B cell (primary cell): ENCODE measurements at regions not wholly inside any gene's neighbourhood (a gene's known extent, or its start where the extent isn't known, plus 50 kb on each side); places are given as distances from the start of the nearest gene placed in this dataset.

Experiments used
- ATAC-seq: fragments of 200-7000 bp; cut with Tn5 transposase; one replicate; pipeline ENCODE4 v1.10.0; 2021; ENCODE audit warnings: low read depth, mild to moderate bottlenecking, moderate number of reproducible peaks, moderate library complexity
- CTCF ChIA-PET: fragments of 350-600 bp; sonication (Branson Sonifier 250); formaldehyde crosslinking; loops from one replicate; lab custom pipeline; 2021; ENCODE audit warnings: antibody characterized with exemption, inconsistent platforms; lab: Charles Lee
- POLR2A ChIA-PET: fragments of 350-600 bp; sonication (Branson Sonifier 250); formaldehyde crosslinking; loops from one replicate; lab custom pipeline; 2021; ENCODE audit warnings: antibody characterized with exemption; lab: Charles Lee
- DNase-seq: peaks from one replicate; pipeline ENCODE4 v3.0.0; 2013
- H2AFZ ChIP-seq: 2 replicates; pipeline ENCODE4 v1.6.1; 2012; ENCODE audit warnings: mild to moderate bottlenecking, low read depth, low read length; ENCODE audit not compliant: insufficient read depth, poor library complexity, severe bottlenecking
- H3K27ac ChIP-seq, 2 donors: 1 replicate in 1 of 2; 2 replicates in 1 of 2; pipeline ENCODE4 v1.5.1; 2012 to 2013; ENCODE audit warnings: low read length in 2 of 2, mild to moderate bottlenecking in 2 of 2, moderate library complexity in 1 of 2
- H3K27me3 ChIP-seq, 4 experiments: fragments of 200-600 bp in 1 of 4; sonication (generic) in 1 of 4; replicated peaks in 1 of 4; 1 replicate in 2 of 4; 2 replicates in 2 of 4; pipeline versions ENCODE4 v1.6.1 to v1.7.0; 2013 to 2016; ENCODE audit warnings: low read length in 3 of 4, mild to moderate bottlenecking in 2 of 4, mixed read lengths in 1 of 4, moderate library complexity in 1 of 4; ENCODE audit not compliant: insufficient read depth in 4 of 4, control insufficient read depth in 3 of 4; ENCODE audit errors: control extremely low read depth in 1 of 4
- H3K36me3 ChIP-seq, 2 experiments: replicated peaks in 1 of 2; 1 replicate in 1 of 2; 2 replicates in 1 of 2; pipeline versions ENCODE4 v1.6.1 to v1.7.1; 2013; ENCODE audit warnings: low read length in 1 of 2; ENCODE audit not compliant: insufficient read depth in 2 of 2, control insufficient read depth in 1 of 2; ENCODE audit errors: control extremely low read depth in 1 of 2, extremely low read depth in 1 of 2
- H3K4me1 ChIP-seq, 2 donors: fragments of 200-600 bp in 1 of 2; sonication (generic) in 1 of 2; 1 replicate in 1 of 2; 2 replicates in 1 of 2; pipeline versions ENCODE4 v1.5.1 to v1.6.1; 2013 to 2017; ENCODE audit warnings: low read length in 2 of 2; ENCODE audit not compliant: control insufficient read depth in 2 of 2, insufficient read depth in 2 of 2
- H3K4me2 ChIP-seq: replicated peaks from 2 replicates; pipeline ENCODE3; 2012; ENCODE audit warnings: mild to moderate bottlenecking, low read depth, low read length; ENCODE audit not compliant: poor library complexity, severe bottlenecking
- H3K4me3 ChIP-seq, 5 experiments: fragments of 200-600 bp in 1 of 5; sonication (generic) in 1 of 5; 1 replicate in 3 of 5; 2 replicates in 2 of 5; pipeline versions ENCODE4 v1.5.1 to v1.7.0; 2011 to 2016; ENCODE audit warnings: low read length in 4 of 5, mild to moderate bottlenecking in 4 of 5, low read depth in 2 of 5, control low read depth in 1 of 5, moderate library complexity in 1 of 5; ENCODE audit not compliant: insufficient read depth in 1 of 5; ENCODE audit errors: control extremely low read depth in 1 of 5, extremely low read depth in 1 of 5
- H3K79me2 ChIP-seq: fragments of 200-600 bp; sonication (generic); one replicate; pipeline ENCODE4 v1.6.0; 2016; ENCODE audit warnings: low read length; ENCODE audit not compliant: control insufficient read depth, insufficient read depth
- H3K9ac ChIP-seq: fragments of 200-600 bp; sonication (generic); 2 replicates; pipeline ENCODE4 v1.6.1; 2017; ENCODE audit warnings: mild to moderate bottlenecking, low read length, moderate library complexity
- H3K9me3 ChIP-seq, 3 donors: one replicate each; pipeline versions ENCODE4 v1.6.1 to v1.7.1; 2013; ENCODE audit warnings: low read length in 2 of 3; ENCODE audit not compliant: control insufficient read depth in 2 of 3, insufficient read depth in 1 of 3; ENCODE audit errors: control extremely low read depth in 1 of 3
- H4K20me1 ChIP-seq: 2 replicates; pipeline ENCODE4 v1.6.0; 2012; ENCODE audit warnings: mild to moderate bottlenecking, low read length; ENCODE audit not compliant: insufficient read depth, control insufficient read depth, poor library complexity, severe bottlenecking
- H3K27ac Mint-ChIP-seq: one replicate; pipeline ENCODE4 v1.8.0; 2021; ENCODE audit warnings: mixed read lengths
- H3K27me3 Mint-ChIP-seq: one replicate; pipeline ENCODE4 v1.8.0; 2021; ENCODE audit warnings: mixed read lengths
- H3K4me1 Mint-ChIP-seq: one replicate; pipeline ENCODE4 v1.8.0; 2021; ENCODE audit warnings: mixed read lengths
- H3K4me3 Mint-ChIP-seq: one replicate; pipeline ENCODE4 v1.8.0; 2021; ENCODE audit warnings: mixed read lengths
- H3K9me3 Mint-ChIP-seq: one replicate; pipeline ENCODE4 v1.8.0; 2022; ENCODE audit warnings: mixed read lengths; ENCODE audit not compliant: insufficient read depth
- CTCF ChIP-seq: fragments of 200-600 bp; IDR thresholded peaks from one replicate; pipeline ENCODE4 v1.8.0; 2022; ENCODE audit warnings: antibody characterized with exemption, mild to moderate bottlenecking
- EZH2 ChIP-seq: IDR thresholded peaks from 2 replicates; pipeline ENCODE4 v1.6.1; 2012; ENCODE audit warnings: borderline replicate concordance, low read depth, mild to moderate bottlenecking, moderate library complexity, low read length; ENCODE audit not compliant: insufficient read depth, poor library complexity, severe bottlenecking
- WGBS: methylation state at CpG from one replicate; pipeline ENCODE4 v1.1.5; 2013; ENCODE audit warnings: missing lambda C conversion rate; ENCODE audit not compliant: insufficient coverage; 5-methylcytosine and 5-hydroxymethylcytosine counted together
- intact Hi-C: fragments of 100-400 bp; cut with micrococcal nuclease; formaldehyde crosslinking; loops from one replicate; pipeline ENCODE4 v1.10.0; 2022

GRCh38 chr15:95479308-95479707 lies 851.2 kb upstream of the NR2F2 start:
- Histone ChIP-seq H3K9ac (no peak overlapping the region), H3K27ac (no peak overlapping the region), H3K79me2 (no peaks in the 10 kb centered on the region), H3K4me1 (no peaks in the 10 kb centered on the region), H3K4me3 (no peak overlapping the region), H2AFZ (no peak overlapping the region), H3K36me3 (no peaks in the 10 kb centered on the region), H3K27me3 (no peaks in the 10 kb centered on the region), H4K20me1 (no peaks in the 10 kb centered on the region), H3K9me3 (peaks cover 0 to under 1% (median 0%) of the 10 kb centered on the region in 3 donors), H3K4me2 (no peak overlapping the region)
- no peak for DNase-seq
- ChIA-PET CTCF (no interaction called here), POLR2A (no interaction called here)
- whole genome bisulfite sequencing = no CpG with 5 or more reads among the region's 3 CpGs
- H3K27ac Mint-ChIP-seq = no peak overlapping the region
- TF ChIP-seq EZH2 = no peak
- no peak for TF ChIP-seq CTCF
- no peaks in the 10 kb centered on the region for H3K27me3 Mint-ChIP-seq
- peaks cover 1% of the 10 kb centered on the region for H3K9me3 Mint-ChIP-seq
- intact Hi-C loops = no loop called here
- no peak overlapping the region for H3K4me3 Mint-ChIP-seq
- H3K4me1 Mint-ChIP-seq = no peaks in the 10 kb centered on the region
- no peak for ATAC-seq

- Histone ChIP-seq H3K4me2 (no peak overlapping the region), H3K9ac (no peak overlapping the region), H2AFZ (no peak overlapping the region), H3K4me3 (no peak overlapping the region), H3K9me3 (peaks cover 0 to 5% (median 3%) of the 10 kb centered on the region in 3 donors), H3K27ac (no peak overlapping the region), H3K4me1 (no peaks in the 10 kb centered on the region), H3K27me3 (no peaks in the 10 kb centered on the region), H4K20me1 (no peaks in the 10 kb centered on the region), H3K79me2 (no peaks in the 10 kb centered on the region), H3K36me3 (no peaks in the 10 kb centered on the region)
- TF ChIP-seq CTCF (no peak), EZH2 (no peak)
- no peaks in the 10 kb centered on the region for H3K27me3 Mint-ChIP-seq
- ATAC-seq (no peak), DNase-seq (no peak)
- CTCF ChIA-PET = no interaction called here
- intact Hi-C loops = no loop called here
- H3K27ac Mint-ChIP-seq = no peak overlapping the region
- H3K4me1 Mint-ChIP-seq = no peaks in the 10 kb centered on the region
- POLR2A ChIA-PET = no interaction called here
- H3K4me3 Mint-ChIP-seq = no peak overlapping the region
- H3K9me3 Mint-ChIP-seq = peaks cover 6% of the 10 kb centered on the region
Observed at GRCh38 chr15:95485367-95485766, 845.1 kb upstream of the NR2F2 start.
